Activated CD4-positive, alpha-beta T cell treated with anti-CD3 and anti-CD28 coated beads, Interleukin-2, amount 10 ng/mL, durations not matched to agents 24 days and 14 days (primary cell): ENCODE measurements at regions not wholly inside any gene's neighbourhood (a gene's known extent, or its start where the extent isn't known, plus 50 kb on each side); places are given as distances from the start of the nearest gene placed in this dataset.

Source experiments
- DNase-seq: peaks from one replicate; pipeline ENCODE4 v3.0.0; 2022
- H3K27ac Mint-ChIP-seq: one replicate; pipeline ENCODE4 v1.8.0; 2022; ENCODE audit warnings: mild to moderate bottlenecking, mixed read lengths
- H3K27me3 Mint-ChIP-seq: one replicate; pipeline ENCODE4 v1.8.0; 2022; ENCODE audit warnings: mixed read lengths
- H3K36me3 Mint-ChIP-seq: one replicate; pipeline ENCODE4 v1.8.0; 2022; ENCODE audit warnings: low read depth, mild to moderate bottlenecking, mixed read lengths
- H3K4me1 Mint-ChIP-seq: one replicate; pipeline ENCODE4 v1.8.0; 2021; ENCODE audit warnings: mixed read lengths
- H3K4me3 Mint-ChIP-seq: one replicate; pipeline ENCODE4 v1.8.0; 2022; ENCODE audit warnings: mild to moderate bottlenecking, moderate library complexity, mixed read lengths
- H3K9me3 Mint-ChIP-seq: one replicate; pipeline ENCODE4 v1.8.0; 2021; ENCODE audit warnings: mixed read lengths
- intact Hi-C: fragments of 100-400 bp; cut with micrococcal nuclease; formaldehyde crosslinking; loops from one replicate; pipeline ENCODE4 v1.15.1; 2023

GRCh38 chr2:216951171-216951570 is 91.3 kb upstream of the TNP1 start:
- Mint-ChIP-seq H3K27me3 (peaks cover 24% of the 10 kb centered on the region), H3K27ac (no peak overlapping the region), H3K36me3 (no peaks in the 10 kb centered on the region), H3K4me1 (no peaks in the 10 kb centered on the region), H3K9me3 (peaks cover 25% of the 10 kb centered on the region), H3K4me3 (no peak overlapping the region)
- DNase-seq = no peak
- intact Hi-C loops = no loop called here

GRCh38 chr2:216950547-216950946 is 90.7 kb upstream of the TNP1 start:
- Mint-ChIP-seq H3K36me3 (no peaks in the 10 kb centered on the region), H3K27me3 (peaks cover 24% of the 10 kb centered on the region), H3K4me3 (no peak overlapping the region), H3K4me1 (no peaks in the 10 kb centered on the region), H3K9me3 (peaks cover 25% of the 10 kb centered on the region), H3K27ac (no peak overlapping the region)
- no peak for DNase-seq
- intact Hi-C loops = no loop called here

- H3K4me3 Mint-ChIP-seq = no peak overlapping the region
- no peak overlapping the region for H3K27ac Mint-ChIP-seq
- peaks cover 24% of the 10 kb centered on the region for H3K27me3 Mint-ChIP-seq
- H3K36me3 Mint-ChIP-seq = no peaks in the 10 kb centered on the region
- DNase-seq = no peak
- H3K4me1 Mint-ChIP-seq = no peaks in the 10 kb centered on the region
- peaks cover 22% of the 10 kb centered on the region for H3K9me3 Mint-ChIP-seq
- intact Hi-C loops = no loop called here
Observed at GRCh38 chr2:216949700-216950413, 90.0 kb upstream of the TNP1 start.

- DNase-seq = no peak
- Mint-ChIP-seq H3K4me1 (no peaks in the 10 kb centered on the region), H3K27me3 (peaks cover 7% of the 10 kb centered on the region), H3K27ac (no peak overlapping the region), H3K36me3 (no peaks in the 10 kb centered on the region), H3K9me3 (peaks cover 5% of the 10 kb centered on the region), H3K4me3 (no peak overlapping the region)
- intact Hi-C loops = no loop called here
Observed at GRCh38 chr2:216947055-216947454, 87.2 kb upstream of the TNP1 start.

- intact Hi-C loops = no loop called here
- peaks cover 5% of the 10 kb centered on the region for H3K27me3 Mint-ChIP-seq
- H3K36me3 Mint-ChIP-seq = no peaks in the 10 kb centered on the region
- H3K4me1 Mint-ChIP-seq = no peaks in the 10 kb centered on the region
- no peak overlapping the region for H3K27ac Mint-ChIP-seq
- H3K4me3 Mint-ChIP-seq = no peak overlapping the region
- no peak for DNase-seq
- H3K9me3 Mint-ChIP-seq = peaks cover 14% of the 10 kb centered on the region
Observed at GRCh38 chr2:216944733-216945132, 84.9 kb upstream of the TNP1 start.

GRCh38 chr2:216943109-216943508 is 83.2 kb upstream of the TNP1 start:
- no peak overlapping the region for H3K27ac Mint-ChIP-seq
- no peak for DNase-seq
- intact Hi-C loops = no loop called here
- H3K36me3 Mint-ChIP-seq = no peaks in the 10 kb centered on the region
- H3K4me3 Mint-ChIP-seq = no peak overlapping the region
- peaks cover 9% of the 10 kb centered on the region for H3K27me3 Mint-ChIP-seq
- no peaks in the 10 kb centered on the region for H3K4me1 Mint-ChIP-seq
- H3K9me3 Mint-ChIP-seq = peaks cover 18% of the 10 kb centered on the region

- Mint-ChIP-seq H3K4me1 (no peaks in the 10 kb centered on the region), H3K9me3 (peaks cover 18% of the 10 kb centered on the region)
Observed at GRCh38 chr2:216942465-216942864, 82.6 kb upstream of the TNP1 start.

GRCh38 chr2:216942016-216942415 is 82.2 kb upstream of the TNP1 start:
- Mint-ChIP-seq H3K4me3 (no peak overlapping the region), H3K27me3 (peaks cover 11% of the 10 kb centered on the region), H3K36me3 (no peaks in the 10 kb centered on the region), H3K4me1 (no peaks in the 10 kb centered on the region), H3K27ac (no peak overlapping the region), H3K9me3 (peaks cover 20% of the 10 kb centered on the region)
- DNase-seq = no peak
- intact Hi-C loops = no loop called here

More at GRCh38 chr2:216942465-216942864, 82.6 kb upstream of the TNP1 start:
- no peak for DNase-seq
- intact Hi-C loops = no loop called here
- Mint-ChIP-seq H3K27ac (no peak overlapping the region), H3K36me3 (no peaks in the 10 kb centered on the region), H3K4me3 (no peak overlapping the region), H3K27me3 (peaks cover 10% of the 10 kb centered on the region)

GRCh38 chr2:216936954-216937357 is 77.1 kb upstream of the TNP1 start:
- H3K27ac Mint-ChIP-seq = no peak overlapping the region
- H3K4me3 Mint-ChIP-seq = no peak overlapping the region
- DNase-seq = no peak
- H3K9me3 Mint-ChIP-seq = peaks cover 19% of the 10 kb centered on the region
- peaks cover 17% of the 10 kb centered on the region for H3K27me3 Mint-ChIP-seq
- no peaks in the 10 kb centered on the region for H3K36me3 Mint-ChIP-seq
- intact Hi-C loops = no loop called here
- H3K4me1 Mint-ChIP-seq = no peaks in the 10 kb centered on the region

GRCh38 chr2:216934623-216935022 is 74.8 kb upstream of the TNP1 start:
- Mint-ChIP-seq H3K4me1 (no peaks in the 10 kb centered on the region), H3K36me3 (no peaks in the 10 kb centered on the region), H3K9me3 (peaks cover 9% of the 10 kb centered on the region), H3K4me3 (no peak overlapping the region), H3K27me3 (peaks cover 15% of the 10 kb centered on the region), H3K27ac (no peak overlapping the region)
- intact Hi-C loops = no loop called here
- DNase-seq = no peak

GRCh38 chr2:216934151-216934550 is 74.3 kb upstream of the TNP1 start:
- H3K36me3 Mint-ChIP-seq = no peaks in the 10 kb centered on the region
- no peak for DNase-seq
- H3K9me3 Mint-ChIP-seq = peaks cover 12% of the 10 kb centered on the region
- intact Hi-C loops = no loop called here
- H3K27ac Mint-ChIP-seq = no peak overlapping the region
- peaks cover 15% of the 10 kb centered on the region for H3K27me3 Mint-ChIP-seq
- H3K4me1 Mint-ChIP-seq = no peaks in the 10 kb centered on the region
- H3K4me3 Mint-ChIP-seq = no peak overlapping the region

GRCh38 chr2:216932863-216933548 is 73.1 kb upstream of the TNP1 start:
- H3K36me3 Mint-ChIP-seq = no peaks in the 10 kb centered on the region

GRCh38 chr2:216932113-216932862 is 72.4 kb upstream of the TNP1 start:
- H3K9me3 Mint-ChIP-seq = peaks cover 7% of the 10 kb centered on the region
- intact Hi-C loops = no loop called here

More at GRCh38 chr2:216932863-216933548, 73.1 kb upstream of the TNP1 start:
- H3K9me3 Mint-ChIP-seq = peaks cover 7% of the 10 kb centered on the region
- no peak for DNase-seq
- intact Hi-C loops = no loop called here
- peaks cover 12% of the 10 kb centered on the region for H3K27me3 Mint-ChIP-seq
- H3K27ac Mint-ChIP-seq = no peak overlapping the region
- H3K4me3 Mint-ChIP-seq = no peak overlapping the region
- no peaks in the 10 kb centered on the region for H3K4me1 Mint-ChIP-seq

GRCh38 chr2:216930716-216931115 is 70.9 kb upstream of the TNP1 start:
- no peaks in the 10 kb centered on the region for H3K4me1 Mint-ChIP-seq
- H3K27ac Mint-ChIP-seq = no peak overlapping the region
- no peak for DNase-seq
- no peaks in the 10 kb centered on the region for H3K36me3 Mint-ChIP-seq
- peaks cover 3% of the 10 kb centered on the region for H3K9me3 Mint-ChIP-seq
- H3K27me3 Mint-ChIP-seq = peaks cover 8% of the 10 kb centered on the region
- intact Hi-C loops = no loop called here
- no peak overlapping the region for H3K4me3 Mint-ChIP-seq

More at GRCh38 chr2:216932113-216932862, 72.4 kb upstream of the TNP1 start:
- H3K27ac Mint-ChIP-seq = no peak overlapping the region
- no peak overlapping the region for H3K4me3 Mint-ChIP-seq
- H3K27me3 Mint-ChIP-seq = peaks cover 12% of the 10 kb centered on the region
- no peaks in the 10 kb centered on the region for H3K4me1 Mint-ChIP-seq
- H3K36me3 Mint-ChIP-seq = no peaks in the 10 kb centered on the region
- no peak for DNase-seq
